Gastrocnemius medialis (tissue), 4 donors: ENCODE measurements at regions not wholly inside any gene's neighbourhood (a gene's known extent, or its start where the extent isn't known, plus 50 kb on each side); places are given as distances from the start of the nearest gene placed in this dataset.

Source experiments
- POLR2A ChIP-seq, 2 donors: fragments of 450-650 bp; IDR thresholded peaks; one replicate each; pipeline ENCODE4 v1.6.1; 2017; ENCODE audit warnings: antibody characterized with exemption in 2 of 2, mild to moderate bottlenecking in 2 of 2, moderate library complexity in 2 of 2
- TF ChIP-seq, protein P1 (sequence below), 5 experiments: fragments of 450-650 bp in 3 of 5; fragments of 200-600 bp in 2 of 5; sonication (generic) in 2 of 5; IDR thresholded peaks in 4 of 5; conservative IDR thresholded peaks in 1 of 5; 1 replicate in 4 of 5; 2 replicates in 1 of 5; pipeline ENCODE4 v1.5.1; 2016 to 2019; ENCODE audit warnings: antibody characterized with exemption in 5 of 5, mild to moderate bottlenecking in 3 of 5, moderate library complexity in 3 of 5

DNA sequence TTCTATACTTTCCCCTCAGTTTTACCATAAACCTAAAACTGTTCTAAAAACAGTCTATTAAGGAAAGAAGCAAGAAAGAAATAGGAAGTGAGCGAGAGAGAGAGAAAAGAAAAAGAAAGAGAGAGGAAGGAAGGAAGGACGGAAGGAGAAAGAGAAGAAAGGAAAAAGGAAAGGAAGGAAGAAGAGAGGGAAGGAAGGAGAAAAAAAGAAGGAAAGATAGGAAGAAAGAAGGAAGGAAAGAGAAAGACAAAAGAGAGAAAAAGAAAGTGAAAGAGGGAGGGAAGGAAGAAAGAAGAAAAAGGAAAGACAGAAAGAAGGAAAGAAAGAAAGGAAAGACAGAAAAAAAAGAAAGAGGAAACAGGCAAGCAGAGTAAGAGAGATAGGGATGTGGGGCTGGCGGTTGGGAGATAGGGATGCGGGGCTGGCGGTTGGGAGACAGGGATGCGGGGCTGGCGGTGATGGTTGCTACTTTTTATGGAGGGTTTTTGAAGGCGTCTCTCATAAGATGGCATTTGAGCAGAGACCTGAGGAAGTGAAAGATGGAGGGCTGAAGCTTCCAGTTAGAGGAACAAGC lies 70.4 kb upstream of the IRF2BP2 start:
- no peak for TF ChIP-seq POLR2A (IDR thresholded peaks at IDR 0.05)
- TF ChIP-seq, protein P1, sequence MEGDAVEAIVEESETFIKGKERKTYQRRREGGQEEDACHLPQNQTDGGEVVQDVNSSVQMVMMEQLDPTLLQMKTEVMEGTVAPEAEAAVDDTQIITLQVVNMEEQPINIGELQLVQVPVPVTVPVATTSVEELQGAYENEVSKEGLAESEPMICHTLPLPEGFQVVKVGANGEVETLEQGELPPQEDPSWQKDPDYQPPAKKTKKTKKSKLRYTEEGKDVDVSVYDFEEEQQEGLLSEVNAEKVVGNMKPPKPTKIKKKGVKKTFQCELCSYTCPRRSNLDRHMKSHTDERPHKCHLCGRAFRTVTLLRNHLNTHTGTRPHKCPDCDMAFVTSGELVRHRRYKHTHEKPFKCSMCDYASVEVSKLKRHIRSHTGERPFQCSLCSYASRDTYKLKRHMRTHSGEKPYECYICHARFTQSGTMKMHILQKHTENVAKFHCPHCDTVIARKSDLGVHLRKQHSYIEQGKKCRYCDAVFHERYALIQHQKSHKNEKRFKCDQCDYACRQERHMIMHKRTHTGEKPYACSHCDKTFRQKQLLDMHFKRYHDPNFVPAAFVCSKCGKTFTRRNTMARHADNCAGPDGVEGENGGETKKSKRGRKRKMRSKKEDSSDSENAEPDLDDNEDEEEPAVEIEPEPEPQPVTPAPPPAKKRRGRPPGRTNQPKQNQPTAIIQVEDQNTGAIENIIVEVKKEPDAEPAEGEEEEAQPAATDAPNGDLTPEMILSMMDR (IDR thresholded peaks at IDR 0.05 in 4 of 5, conservative IDR thresholded peaks at IDR 0.05 in 1 of 5) = no peak
